ENCODE measurements at regions not wholly inside any gene's neighbourhood (a gene's known extent, or its start where the extent isn't known, plus 50 kb on each side); places are given as distances from the start of the nearest gene placed in this dataset.

GRCh38 chr10:121102706-121103105 lies 251.5 kb downstream of the WDR11 start:
- no peak for DNase-seq

GRCh38 chr10:121104476-121105111 lies 253.4 kb downstream of the WDR11 start:
- no peak for DNase-seq

- DNase-seq: no peak
Observed at GRCh38 chr10:121106611-121107010, 255.4 kb downstream of the WDR11 start.

GRCh38 chr10:121108051-121108450 lies 256.9 kb downstream of the WDR11 start:
- DNase-seq: no peak

GRCh38 chr10:121110369-121110768 lies 259.2 kb downstream of the WDR11 start:
- no peak for DNase-seq

GRCh38 chr10:121112136-121112535 lies 261.0 kb downstream of the WDR11 start:
- DNase-seq: no peak

- DNase-seq: no peak
Observed at GRCh38 chr10:121112579-121113384, 261.6 kb downstream of the WDR11 start.

- no peak for DNase-seq
Observed at GRCh38 chr10:121113385-121113696, 262.2 kb downstream of the WDR11 start.

GRCh38 chr10:121113911-121114310 lies 262.7 kb downstream of the WDR11 start:
- DNase-seq: no peak

- no peak for DNase-seq
Observed at GRCh38 chr10:121115154-121115553, 264.0 kb downstream of the WDR11 start.

GRCh38 chr10:121121462-121121861 lies 270.3 kb downstream of the WDR11 start:
- DNase-seq: no peak

- no peak for DNase-seq
Observed at GRCh38 chr10:121127151-121127906, 276.2 kb downstream of the WDR11 start.

- no peak for DNase-seq
Observed at GRCh38 chr10:121128164-121128563, 277.0 kb downstream of the WDR11 start.

GRCh38 chr10:121129266-121129665 lies 278.1 kb downstream of the WDR11 start:
- no peak for DNase-seq

- no peak for DNase-seq
Observed at GRCh38 chr10:121130382-121130781, 279.2 kb downstream of the WDR11 start.

- DNase-seq: no peak
Observed at GRCh38 chr10:121131014-121131413, 279.9 kb downstream of the WDR11 start.

GRCh38 chr10:121131426-121132265 lies 280.5 kb downstream of the WDR11 start:
- DNase-seq: no peak

- no peak for DNase-seq
Observed at GRCh38 chr10:121132273-121132672, 281.1 kb downstream of the WDR11 start.

- no peak for DNase-seq
Observed at GRCh38 chr10:121133901-121134300, 282.7 kb downstream of the WDR11 start.

GRCh38 chr10:121134711-121135110 lies 283.5 kb downstream of the WDR11 start:
- no peak for DNase-seq

GRCh38 chr10:121135512-121135911 lies 284.4 kb downstream of the WDR11 start:
- DNase-seq: no peak

- no peak for DNase-seq
Observed at GRCh38 chr10:121137533-121137932, 286.4 kb downstream of the WDR11 start.

Measured in activated naive CD4-positive, alpha-beta T cell treated with anti-CD3 and anti-CD28 coated beads, Interleukin-2, amount 50 U/mL, for 16 hours (primary cell).